ENCODE measurements at regions not wholly inside any gene's neighbourhood (a gene's known extent, or its start where the extent isn't known, plus 50 kb on each side); places are given as distances from the start of the nearest gene placed in this dataset.

- Histone ChIP-seq H3K4me3 (ENCODE audit: low read depth, low read length) (no peak overlapping the region), H3K9me3 (no peaks in the 10 kb centered on the region), H3K27me3 (no peaks in the 10 kb centered on the region), H3K36me3 (no peaks in the 10 kb centered on the region), H3K4me1 (no peaks in the 10 kb centered on the region)
- no peak for TF ChIP-seq CTCF (IDR thresholded peaks at IDR 0.05; ENCODE audit: low read depth, low read length)
- no peak for DNase-seq
These were observed 237.8 kb upstream of the LRIG3 start for GRCh38 chr12:59158066-59158465.

- no peak overlapping the region for H3K4me3 ChIP-seq (ENCODE audit: low read depth, low read length)
- H3K36me3 ChIP-seq: no peaks in the 10 kb centered on the region
- H3K27me3 ChIP-seq: no peaks in the 10 kb centered on the region
- no peak for DNase-seq
- no peaks in the 10 kb centered on the region for H3K4me1 ChIP-seq
- no peaks in the 10 kb centered on the region for H3K9me3 ChIP-seq
- no peak for TF ChIP-seq CTCF (IDR thresholded peaks at IDR 0.05; ENCODE audit: low read depth, low read length)
These were observed 235.1 kb upstream of the LRIG3 start for GRCh38 chr12:59155448-59155847.

GRCh38 chr12:59151243-59151642 lies 230.9 kb upstream of the LRIG3 start:
- H3K9me3 ChIP-seq: no peaks in the 10 kb centered on the region

GRCh38 chr12:59149995-59150642 lies 229.8 kb upstream of the LRIG3 start:
- DNase-seq: peak; percentile 13
- Histone ChIP-seq H3K4me3 (ENCODE audit: low read depth, low read length) (no peak overlapping the region), H3K36me3 (no peaks in the 10 kb centered on the region), H3K4me1 (no peaks in the 10 kb centered on the region), H3K9me3 (no peaks in the 10 kb centered on the region), H3K27me3 (no peaks in the 10 kb centered on the region)
- TF ChIP-seq CTCF (IDR thresholded peaks at IDR 0.05; ENCODE audit: low read depth, low read length): peak; percentile 99

More at GRCh38 chr12:59151243-59151642, 230.9 kb upstream of the LRIG3 start:
- H3K4me3 ChIP-seq (ENCODE audit: low read depth, low read length): no peak overlapping the region
- H3K27me3 ChIP-seq: no peaks in the 10 kb centered on the region
- no peak for DNase-seq
- no peaks in the 10 kb centered on the region for H3K36me3 ChIP-seq
- no peak for TF ChIP-seq CTCF (IDR thresholded peaks at IDR 0.05; ENCODE audit: low read depth, low read length)
- no peaks in the 10 kb centered on the region for H3K4me1 ChIP-seq

- Histone ChIP-seq H3K36me3 (no peaks in the 10 kb centered on the region), H3K4me3 (ENCODE audit: low read depth, low read length) (no peak overlapping the region), H3K4me1 (no peaks in the 10 kb centered on the region), H3K9me3 (no peaks in the 10 kb centered on the region), H3K27me3 (no peaks in the 10 kb centered on the region)
- no peak for TF ChIP-seq CTCF (IDR thresholded peaks at IDR 0.05; ENCODE audit: low read depth, low read length)
- DNase-seq: no peak
These were observed 227.5 kb upstream of the LRIG3 start for GRCh38 chr12:59147791-59148190.

- no peak for DNase-seq
- Histone ChIP-seq H3K4me3 (ENCODE audit: low read depth, low read length) (no peak overlapping the region), H3K27me3 (no peaks in the 10 kb centered on the region), H3K9me3 (no peaks in the 10 kb centered on the region), H3K4me1 (no peaks in the 10 kb centered on the region), H3K36me3 (no peaks in the 10 kb centered on the region)
- no peak for TF ChIP-seq CTCF (IDR thresholded peaks at IDR 0.05; ENCODE audit: low read depth, low read length)
These were observed 222.0 kb upstream of the LRIG3 start for GRCh38 chr12:59142183-59142790.

Data from BE2C (cell line).